ENCODE measurements at regions not wholly inside any gene's neighbourhood (a gene's known extent, or its start where the extent isn't known, plus 50 kb on each side); places are given as distances from the start of the nearest gene placed in this dataset.

DNA sequence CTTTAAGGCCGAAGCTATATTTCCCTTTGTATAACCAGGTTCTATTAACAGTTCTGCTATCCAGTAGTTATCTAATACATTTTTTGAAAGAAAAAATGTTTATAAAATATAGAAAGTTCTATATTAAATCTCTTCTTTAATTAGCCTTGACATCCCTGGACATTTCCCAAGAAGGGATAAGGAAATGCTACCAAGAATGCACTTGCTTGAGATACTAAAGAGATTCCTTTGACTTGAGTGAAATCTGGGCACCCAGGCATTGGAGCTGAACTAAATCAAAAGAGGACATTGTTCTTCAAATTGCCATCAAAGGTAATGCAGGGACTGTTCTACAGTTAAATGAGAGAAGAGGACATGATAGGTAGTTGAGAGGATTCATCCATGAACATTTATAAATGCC lies 535.9 kb upstream of the FAT3 start:
- CTCF ChIA-PET, result no interaction called here
- H3K27ac ChIP-seq (ENCODE audit: extremely low read depth, low read depth, low read length), result no peak overlapping the region
- TF ChIP-seq ZNF184 (tag by site-specific recombination; IDR thresholded peaks at IDR 0.05) (no peak), ZSCAN30 (tag by site-specific recombination; IDR thresholded peaks at IDR 0.05) (no peak), ZNF529 (tag by site-specific recombination; IDR thresholded peaks at IDR 0.05; ENCODE audit: insufficient replicate concordance) (no peak)
- H3K9me3 ChIP-seq (ENCODE audit: control insufficient read depth, insufficient read depth, low read depth, low read length), result no peaks in the 10 kb centered on the region
- POLR2A ChIA-PET, result no interaction called here
- H3K4me3 ChIP-seq (ENCODE audit: low read depth, low read length), result no peak overlapping the region
- H3K4me1 ChIP-seq (ENCODE audit: control insufficient read depth, insufficient read depth, low read length), result 0 out of 2 replicates have a peak, but pooled peaks cover 4% of the 10 kb centered on the region
- no peaks in the 10 kb centered on the region for H3K36me3 ChIP-seq (ENCODE audit: control insufficient read depth in 2 of 2, insufficient read depth in 1 of 2, low read length in 2 of 2)

- TF ChIP-seq ZNF792 (tag by site-specific recombination; IDR thresholded peaks at IDR 0.05) (no peak), TCF7L2 (IDR thresholded peaks at IDR 0.05; ENCODE audit: borderline replicate concordance, low read depth, low read length) (no peak), ZNF133 (tag by site-specific recombination; IDR thresholded peaks at IDR 0.05) (peak; percentile 55; the same call in 1 of the 2 replicates)
- TF ChIP-seq, protein P1, sequence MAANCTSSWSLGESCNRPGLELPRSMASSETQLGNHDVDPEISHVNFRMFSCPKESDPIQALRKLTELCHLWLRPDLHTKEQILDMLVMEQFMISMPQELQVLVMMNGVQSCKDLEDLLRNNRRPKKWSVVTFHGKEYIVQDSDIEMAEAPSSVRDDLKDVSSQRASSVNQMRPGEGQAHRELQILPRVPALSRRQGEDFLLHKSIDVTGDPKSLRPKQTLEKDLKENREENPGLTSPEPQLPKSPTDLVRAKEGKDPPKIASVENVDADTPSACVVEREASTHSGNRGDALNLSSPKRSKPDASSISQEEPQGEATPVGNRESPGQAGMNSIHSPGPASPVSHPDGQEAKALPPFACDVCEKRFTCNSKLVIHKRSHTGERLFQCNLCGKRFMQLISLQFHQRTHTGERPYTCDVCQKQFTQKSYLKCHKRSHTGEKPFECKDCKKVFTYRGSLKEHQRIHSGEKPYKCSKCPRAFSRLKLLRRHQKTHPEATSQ (tag by site-specific recombination; IDR thresholded peaks at IDR 0.05), result no peak
- 0 out of 2 replicates have a peak, but pooled peaks cover 4% of the 10 kb centered on the region for H3K4me1 ChIP-seq (ENCODE audit: control insufficient read depth, insufficient read depth, low read length)
- H3K27ac ChIP-seq (ENCODE audit: extremely low read depth, low read depth, low read length), result no peak overlapping the region
- no peaks in the 10 kb centered on the region for H3K36me3 ChIP-seq (ENCODE audit: control insufficient read depth in 2 of 2, insufficient read depth in 1 of 2, low read length in 2 of 2)
- ChIA-PET CTCF (no interaction called here), POLR2A (no interaction called here)
- H3K4me3 ChIP-seq (ENCODE audit: low read depth, low read length), result no peak overlapping the region
- no peaks in the 10 kb centered on the region for H3K9me3 ChIP-seq (ENCODE audit: control insufficient read depth, insufficient read depth, low read depth, low read length)
Observed at GRCh38 chr11:91686700-91687099, 537.9 kb upstream of the FAT3 start.

GRCh38 chr11:91686281-91686680 lies 538.3 kb upstream of the FAT3 start:
- CTCF ChIA-PET, result no interaction called here

More at GRCh38 chr11:91686281-91686680, 538.3 kb upstream of the FAT3 start:
- H3K9me3 ChIP-seq (ENCODE audit: control insufficient read depth, insufficient read depth, low read depth, low read length), result no peaks in the 10 kb centered on the region
- TF ChIP-seq PATZ1 (tag by site-specific recombination; IDR thresholded peaks at IDR 0.05) (no peak), ZNF600 (tag by site-specific recombination; IDR thresholded peaks at IDR 0.05) (no peak), SCRT1 (tag by site-specific recombination; IDR thresholded peaks at IDR 0.05; ENCODE audit: borderline replicate concordance) (no peak), ZNF664 (tag by site-specific recombination; IDR thresholded peaks at IDR 0.05) (no peak), ZNF362 (tag by site-specific recombination; IDR thresholded peaks at IDR 0.05) (no peak), ZBTB8A (tag by site-specific recombination; IDR thresholded peaks at IDR 0.05) (no peak), ZNF792 (tag by site-specific recombination; IDR thresholded peaks at IDR 0.05) (no peak), ZNF830 (tag by site-specific recombination; IDR thresholded peaks at IDR 0.05; ENCODE audit: low read depth) (no peak), ZNF2 (tag by site-specific recombination; IDR thresholded peaks at IDR 0.05) (no peak), ZNF626 (tag by site-specific recombination; IDR thresholded peaks at IDR 0.05) (no peak), ZNF48 (tag by site-specific recombination; IDR thresholded peaks at IDR 0.05) (no peak), ZNF585B (tag by site-specific recombination; IDR thresholded peaks at IDR 0.05) (no peak)
- TF ChIP-seq, protein P2, sequence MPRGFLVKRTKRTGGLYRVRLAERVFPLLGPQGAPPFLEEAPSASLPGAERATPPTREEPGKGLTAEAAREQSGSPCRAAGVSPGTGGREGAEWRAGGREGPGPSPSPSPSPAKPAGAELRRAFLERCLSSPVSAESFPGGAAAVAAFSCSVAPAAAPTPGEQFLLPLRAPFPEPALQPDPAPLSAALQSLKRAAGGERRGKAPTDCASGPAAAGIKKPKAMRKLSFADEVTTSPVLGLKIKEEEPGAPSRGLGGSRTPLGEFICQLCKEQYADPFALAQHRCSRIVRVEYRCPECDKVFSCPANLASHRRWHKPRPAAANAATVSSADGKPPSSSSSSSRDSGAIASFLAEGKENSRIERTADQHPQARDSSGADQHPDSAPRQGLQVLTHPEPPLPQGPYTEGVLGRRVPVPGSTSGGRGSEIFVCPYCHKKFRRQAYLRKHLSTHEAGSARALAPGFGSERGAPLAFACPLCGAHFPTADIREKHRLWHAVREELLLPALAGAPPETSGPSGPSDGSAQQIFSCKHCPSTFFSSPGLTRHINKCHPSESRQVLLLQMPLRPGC (tag by site-specific recombination; IDR thresholded peaks at IDR 0.05), result no peak
- TF ChIP-seq, protein P3, sequence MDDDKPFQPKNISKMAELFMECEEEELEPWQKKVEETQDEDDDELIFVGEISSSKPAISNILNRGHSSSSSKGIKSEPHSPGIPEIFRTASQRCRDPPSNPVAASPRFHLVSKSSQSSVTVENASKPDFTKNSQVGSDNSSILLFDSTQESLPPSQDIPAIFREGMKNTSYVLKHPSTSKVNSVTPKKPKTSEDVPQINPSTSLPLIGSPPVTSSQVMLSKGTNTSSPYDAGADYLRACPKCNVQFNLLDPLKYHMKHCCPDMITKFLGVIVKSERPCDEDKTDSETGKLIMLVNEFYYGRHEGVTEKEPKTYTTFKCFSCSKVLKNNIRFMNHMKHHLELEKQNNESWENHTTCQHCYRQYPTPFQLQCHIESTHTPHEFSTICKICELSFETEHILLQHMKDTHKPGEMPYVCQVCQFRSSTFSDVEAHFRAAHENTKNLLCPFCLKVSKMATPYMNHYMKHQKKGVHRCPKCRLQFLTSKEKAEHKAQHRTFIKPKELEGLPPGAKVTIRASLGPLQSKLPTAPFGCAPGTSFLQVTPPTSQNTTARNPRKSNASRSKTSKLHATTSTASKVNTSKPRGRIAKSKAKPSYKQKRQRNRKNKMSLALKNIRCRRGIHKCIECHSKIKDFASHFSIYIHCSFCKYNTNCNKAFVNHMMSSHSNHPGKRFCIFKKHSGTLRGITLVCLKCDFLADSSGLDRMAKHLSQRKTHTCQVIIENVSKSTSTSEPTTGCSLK (tag by site-specific recombination; IDR thresholded peaks at IDR 0.05), result no peak
- no peak overlapping the region for H3K4me3 ChIP-seq (ENCODE audit: low read depth, low read length)
- no peaks in the 10 kb centered on the region for H3K36me3 ChIP-seq (ENCODE audit: control insufficient read depth in 2 of 2, insufficient read depth in 1 of 2, low read length in 2 of 2)
- POLR2A ChIA-PET, result no interaction called here
- H3K4me1 ChIP-seq (ENCODE audit: control insufficient read depth, insufficient read depth, low read length), result 0 out of 2 replicates have a peak, but pooled peaks cover 4% of the 10 kb centered on the region
- no peak overlapping the region for H3K27ac ChIP-seq (ENCODE audit: extremely low read depth, low read depth, low read length)
